ENCODE measurements at regions not wholly inside any gene's neighbourhood (a gene's known extent, or its start where the extent isn't known, plus 50 kb on each side); places are given as distances from the start of the nearest gene placed in this dataset.

DNA sequence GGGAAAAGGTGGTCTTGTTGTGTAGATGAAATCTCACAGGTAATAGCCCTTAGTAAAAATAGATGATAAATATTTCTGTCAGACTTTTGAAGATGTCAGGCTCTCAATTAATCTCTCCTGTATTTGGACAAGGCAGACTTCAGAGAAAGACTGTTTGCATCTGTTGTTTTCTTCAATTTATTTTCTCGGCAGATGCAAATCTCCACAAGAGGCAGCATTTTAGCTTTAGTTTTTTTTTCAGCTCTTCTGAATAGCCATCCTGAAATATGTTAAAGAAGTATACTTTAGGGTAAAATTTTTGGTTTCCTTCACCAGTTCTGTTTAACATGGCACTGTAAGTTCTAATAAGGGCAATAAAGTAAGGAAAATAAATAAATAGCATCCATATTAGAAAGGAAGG is 685.1 kb downstream of the SI start:
- Histone ChIP-seq H2AFZ (ENCODE audit: low read length) (no peak overlapping the region), H3F3A (ENCODE audit: insufficient read depth, low read length) (no peaks in the 10 kb centered on the region), H3K4me2 (ENCODE audit: low read length) (no peak overlapping the region), H3K4me3 (ENCODE audit: low read depth, low read length, poor library complexity, severe bottlenecking) (no peak overlapping the region), H3K9ac (ENCODE audit: low read length) (no peak overlapping the region), H3K36me3 (ENCODE audit: insufficient read depth, low read length) (no peaks in the 10 kb centered on the region), H3K79me2 (ENCODE audit: insufficient read depth, low read length) (no peaks in the 10 kb centered on the region), H3K9me3 (ENCODE audit: low read length) (no peaks in the 10 kb centered on the region), H3K9me2 (ENCODE audit: low read depth, low read length) (no peaks in the 10 kb centered on the region; the same call in 1 of the 2 replicates), H3K4me1 (ENCODE audit: insufficient read depth, low read length, severe bottlenecking) (no peaks in the 10 kb centered on the region), H3K27me3 (ENCODE audit: insufficient read depth, low read length) (no peaks in the 10 kb centered on the region), H3K27ac (ENCODE audit: low read depth, low read length, poor library complexity, severe bottlenecking) (no peak overlapping the region), H4K20me1 (ENCODE audit: insufficient read depth, low read length) (no peaks in the 10 kb centered on the region)
- TF ChIP-seq, protein P1, sequence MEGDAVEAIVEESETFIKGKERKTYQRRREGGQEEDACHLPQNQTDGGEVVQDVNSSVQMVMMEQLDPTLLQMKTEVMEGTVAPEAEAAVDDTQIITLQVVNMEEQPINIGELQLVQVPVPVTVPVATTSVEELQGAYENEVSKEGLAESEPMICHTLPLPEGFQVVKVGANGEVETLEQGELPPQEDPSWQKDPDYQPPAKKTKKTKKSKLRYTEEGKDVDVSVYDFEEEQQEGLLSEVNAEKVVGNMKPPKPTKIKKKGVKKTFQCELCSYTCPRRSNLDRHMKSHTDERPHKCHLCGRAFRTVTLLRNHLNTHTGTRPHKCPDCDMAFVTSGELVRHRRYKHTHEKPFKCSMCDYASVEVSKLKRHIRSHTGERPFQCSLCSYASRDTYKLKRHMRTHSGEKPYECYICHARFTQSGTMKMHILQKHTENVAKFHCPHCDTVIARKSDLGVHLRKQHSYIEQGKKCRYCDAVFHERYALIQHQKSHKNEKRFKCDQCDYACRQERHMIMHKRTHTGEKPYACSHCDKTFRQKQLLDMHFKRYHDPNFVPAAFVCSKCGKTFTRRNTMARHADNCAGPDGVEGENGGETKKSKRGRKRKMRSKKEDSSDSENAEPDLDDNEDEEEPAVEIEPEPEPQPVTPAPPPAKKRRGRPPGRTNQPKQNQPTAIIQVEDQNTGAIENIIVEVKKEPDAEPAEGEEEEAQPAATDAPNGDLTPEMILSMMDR (IDR thresholded peaks at IDR 0.05; ENCODE audit: low read length), result no peak
- TF ChIP-seq EZH2 (IDR thresholded peaks at IDR 0.05; ENCODE audit: borderline replicate concordance, low read length), result no peak

DNA sequence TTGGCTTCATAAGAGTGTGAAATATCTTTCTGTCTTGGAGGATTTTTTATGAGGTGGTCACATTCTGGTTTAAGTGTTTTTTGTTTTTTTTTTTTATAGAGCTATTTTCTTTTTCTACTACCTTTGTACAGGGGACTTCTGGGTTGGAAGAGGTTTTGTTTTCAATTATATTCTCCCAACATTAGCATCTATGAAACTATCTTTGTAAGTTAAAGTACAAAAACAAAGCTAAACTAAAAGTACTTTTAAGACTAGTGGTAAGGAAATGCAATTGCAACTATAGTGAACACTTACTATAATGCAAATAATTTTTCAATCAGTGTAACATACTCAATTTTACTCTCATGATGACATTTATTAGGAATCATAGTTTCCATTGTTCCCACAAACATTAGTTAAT is 688.2 kb downstream of the SI start:
- no peak overlapping the region for H3K9ac ChIP-seq (ENCODE audit: low read length)
- H3K9me3 ChIP-seq (ENCODE audit: low read length), result no peaks in the 10 kb centered on the region
- H2AFZ ChIP-seq (ENCODE audit: low read length), result no peak overlapping the region

DNA sequence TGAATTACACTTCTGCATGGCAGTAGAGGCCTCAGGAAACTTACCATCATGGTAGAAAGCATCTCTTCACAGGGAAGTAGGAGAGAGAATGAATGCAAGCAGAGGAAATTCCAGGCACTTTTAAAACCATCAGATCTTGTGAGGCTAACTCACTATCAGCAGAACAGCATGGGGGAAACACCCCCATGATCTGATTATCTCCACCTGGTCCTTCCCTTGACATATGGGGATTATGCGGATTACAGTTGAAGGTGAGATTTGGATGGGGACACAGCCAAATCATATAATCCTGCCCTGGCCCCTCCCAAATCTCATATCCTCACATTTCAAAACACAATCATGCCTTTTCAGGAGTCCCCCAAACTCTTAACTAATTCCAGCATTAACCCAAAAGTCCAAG is 691.1 kb downstream of the SI start:
- Histone ChIP-seq H3K27me3 (ENCODE audit: insufficient read depth, low read length) (no peaks in the 10 kb centered on the region), H3F3A (ENCODE audit: insufficient read depth, low read length) (no peaks in the 10 kb centered on the region), H3K4me2 (ENCODE audit: low read length) (no peak overlapping the region), H3K4me3 (ENCODE audit: low read depth, low read length, poor library complexity, severe bottlenecking) (no peak overlapping the region), H3K27ac (ENCODE audit: low read depth, low read length, poor library complexity, severe bottlenecking) (no peak overlapping the region), H3K9ac (ENCODE audit: low read length) (no peak overlapping the region), H3K4me1 (ENCODE audit: insufficient read depth, low read length, severe bottlenecking) (no peaks in the 10 kb centered on the region), H4K20me1 (ENCODE audit: insufficient read depth, low read length) (no peaks in the 10 kb centered on the region), H3K9me3 (ENCODE audit: low read length) (no peaks in the 10 kb centered on the region), H3K36me3 (ENCODE audit: insufficient read depth, low read length) (no peaks in the 10 kb centered on the region), H3K9me2 (ENCODE audit: low read depth, low read length) (0 out of 2 replicates have a peak, but pooled peaks cover 4% of the 10 kb centered on the region), H2AFZ (ENCODE audit: low read length) (no peak overlapping the region), H3K79me2 (ENCODE audit: insufficient read depth, low read length) (no peaks in the 10 kb centered on the region)
- TF ChIP-seq, protein P1 (IDR thresholded peaks at IDR 0.05; ENCODE audit: low read length), result no peak
- no peak for TF ChIP-seq EZH2 (IDR thresholded peaks at IDR 0.05; ENCODE audit: borderline replicate concordance, low read length)

More for the DNA sequence above, 688.2 kb downstream of the SI start:
- TF ChIP-seq EZH2 (IDR thresholded peaks at IDR 0.05; ENCODE audit: borderline replicate concordance, low read length), result no peak
- TF ChIP-seq, protein P1 (IDR thresholded peaks at IDR 0.05; ENCODE audit: low read length), result peak; percentile 45
- no peak overlapping the region for H3K27ac ChIP-seq (ENCODE audit: low read depth, low read length, poor library complexity, severe bottlenecking)
- no peaks in the 10 kb centered on the region for H3F3A ChIP-seq (ENCODE audit: insufficient read depth, low read length)
- no peaks in the 10 kb centered on the region for H4K20me1 ChIP-seq (ENCODE audit: insufficient read depth, low read length)
- H3K27me3 ChIP-seq (ENCODE audit: insufficient read depth, low read length), result no peaks in the 10 kb centered on the region
- no peaks in the 10 kb centered on the region for H3K9me2 ChIP-seq (ENCODE audit: low read depth, low read length)
- H3K79me2 ChIP-seq (ENCODE audit: insufficient read depth, low read length), result no peaks in the 10 kb centered on the region
- no peak overlapping the region for H3K4me2 ChIP-seq (ENCODE audit: low read length)
- no peaks in the 10 kb centered on the region for H3K4me1 ChIP-seq (ENCODE audit: insufficient read depth, low read length, severe bottlenecking)
- no peaks in the 10 kb centered on the region for H3K36me3 ChIP-seq (ENCODE audit: insufficient read depth, low read length)
- H3K4me3 ChIP-seq (ENCODE audit: low read depth, low read length, poor library complexity, severe bottlenecking), result no peak overlapping the region
